OCI-LY1 (cell line): ENCODE measurements at regions not wholly inside any gene's neighbourhood (a gene's known extent, or its start where the extent isn't known, plus 50 kb on each side); places are given as distances from the start of the nearest gene placed in this dataset.
A peak's percentile ranks its signal among the peaks of the same experiment; 100 is the strongest.

Experiments used
- H2AFZ ChIP-seq: fragments of 200-600 bp; sonication (generic), shearing (Covaris generic); 2 replicates; pipeline ENCODE4 v1.6.0; 2014; ENCODE audit warnings: antibody characterized with exemption, mild to moderate bottlenecking, low read length
- H3F3A ChIP-seq: fragments of 200-600 bp; sonication (generic), shearing (Covaris generic); 2 replicates; pipeline ENCODE4 v1.6.0; 2014; ENCODE audit warnings: mild to moderate bottlenecking, antibody characterized with exemption, low read length, moderate library complexity; ENCODE audit not compliant: insufficient read depth
- H3K27ac ChIP-seq: fragments of 200-600 bp; sonication (generic); 2 replicates; pipeline ENCODE4 v1.5.1; 2014; ENCODE audit warnings: low read length, mixed run types, mild to moderate bottlenecking, low read depth; ENCODE audit not compliant: poor library complexity, severe bottlenecking
- H3K27me3 ChIP-seq: fragments of 200-600 bp; sonication (generic); 2 replicates; pipeline ENCODE4 v1.6.0; 2014; ENCODE audit warnings: antibody characterized with exemption, mild to moderate bottlenecking, low read length, moderate library complexity; ENCODE audit not compliant: insufficient read depth
- H3K36me3 ChIP-seq: fragments of 200-600 bp; sonication (generic); 2 replicates; pipeline ENCODE4 v1.6.1; 2014; ENCODE audit warnings: mild to moderate bottlenecking, antibody characterized with exemption, low read length, moderate library complexity, mixed read lengths; ENCODE audit not compliant: insufficient read depth
- H3K4me1 ChIP-seq: fragments of 200-600 bp; sonication (generic); 2 replicates; pipeline ENCODE4 v1.5.1; 2014; ENCODE audit warnings: mild to moderate bottlenecking, low read length, moderate library complexity; ENCODE audit not compliant: insufficient read depth, severe bottlenecking
- H3K4me2 ChIP-seq: fragments of 200-600 bp; sonication (generic), shearing (Covaris generic); 2 replicates; pipeline ENCODE4 v1.6.1; 2014; ENCODE audit warnings: low read length
- H3K4me3 ChIP-seq: fragments of 200-600 bp; sonication (generic); 2 replicates; pipeline ENCODE4 v1.5.1; 2014; ENCODE audit warnings: low read length, low read depth, mild to moderate bottlenecking, mixed read lengths; ENCODE audit not compliant: poor library complexity, severe bottlenecking
- H3K79me2 ChIP-seq: fragments of 200-600 bp; shearing (Covaris generic); 2 replicates; pipeline ENCODE4 v1.6.1; 2016; ENCODE audit warnings: mixed run types, low read length, mixed read lengths; ENCODE audit not compliant: insufficient read depth
- H3K9ac ChIP-seq: fragments of 200-600 bp; sonication (generic), shearing (Covaris generic); 2 replicates; pipeline ENCODE4 v1.6.1; 2014; ENCODE audit warnings: mild to moderate bottlenecking, low read length, mixed read lengths
- H3K9me2 ChIP-seq: fragments of 200-600 bp; sonication (generic), shearing (Covaris generic); 2 replicates; pipeline ENCODE4 v1.6.1; 2014; ENCODE audit warnings: low read depth, mild to moderate bottlenecking, low read length, mixed read lengths
- H3K9me3 ChIP-seq: fragments of 200-600 bp; shearing (Covaris generic); 2 replicates; pipeline ENCODE4 v1.6.1; 2014; ENCODE audit warnings: low read length, mixed read lengths
- H4K20me1 ChIP-seq: fragments of 200-600 bp; sonication (generic), shearing (Covaris generic); 2 replicates; pipeline ENCODE4 v1.6.0; 2016; ENCODE audit warnings: mild to moderate bottlenecking, low read length; ENCODE audit not compliant: insufficient read depth
- EZH2 ChIP-seq: fragments of 200-600 bp; sonication (generic), shearing (Covaris generic); IDR thresholded peaks from 2 replicates; pipeline ENCODE4 v1.8.0; 2017; ENCODE audit warnings: borderline replicate concordance, mixed run types, mild to moderate bottlenecking, antibody characterized with exemption, low read length, moderate library complexity, mixed read lengths
- TF ChIP-seq, protein P1 (sequence below): fragments of 200-600 bp; sonication (generic), shearing (Covaris generic); IDR thresholded peaks from 2 replicates; pipeline ENCODE4 v1.5.1; 2017; ENCODE audit warnings: mild to moderate bottlenecking, antibody characterized with exemption, low read length, moderate library complexity, mixed read lengths

DNA sequence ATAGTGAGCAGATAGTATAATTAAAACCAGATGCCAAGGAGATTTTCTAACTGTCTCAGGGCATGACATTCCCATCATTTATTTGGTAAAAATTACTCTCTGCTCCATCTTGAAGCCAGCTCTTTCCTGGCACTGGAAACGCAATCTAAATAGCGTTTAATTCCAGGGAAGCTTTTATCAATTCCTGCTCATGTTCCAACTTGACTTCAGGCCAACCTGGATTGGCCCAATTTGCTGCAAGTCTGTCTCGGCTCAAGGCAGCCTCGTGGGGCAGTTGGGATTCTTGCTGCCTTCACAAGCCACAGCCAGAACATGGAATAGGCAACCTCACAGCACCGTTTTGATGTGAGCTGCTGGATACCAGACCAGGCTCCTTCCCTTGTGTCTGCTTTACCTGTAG lies 1255.9 kb downstream of the TBC1D22A start:
- Histone ChIP-seq H3K79me2 (no peaks in the 10 kb centered on the region), H3K4me3 (no peak overlapping the region), H3K9ac (no peak overlapping the region), H3K27me3 (no peaks in the 10 kb centered on the region; the same call in 1 of the 2 replicates), H3K36me3 (peaks cover 10% of the 10 kb centered on the region; the same call in 1 of the 2 replicates), H3K4me1 (peaks cover 4% of the 10 kb centered on the region), H3K9me2 (no peaks in the 10 kb centered on the region), H3F3A (no peaks in the 10 kb centered on the region), H2AFZ (no peak overlapping the region), H4K20me1 (no peaks in the 10 kb centered on the region), H3K4me2 (no peak overlapping the region), H3K27ac (no peak overlapping the region), H3K9me3 (peaks cover 14% of the 10 kb centered on the region)
- TF ChIP-seq EZH2, result no peak
- TF ChIP-seq, protein P1, sequence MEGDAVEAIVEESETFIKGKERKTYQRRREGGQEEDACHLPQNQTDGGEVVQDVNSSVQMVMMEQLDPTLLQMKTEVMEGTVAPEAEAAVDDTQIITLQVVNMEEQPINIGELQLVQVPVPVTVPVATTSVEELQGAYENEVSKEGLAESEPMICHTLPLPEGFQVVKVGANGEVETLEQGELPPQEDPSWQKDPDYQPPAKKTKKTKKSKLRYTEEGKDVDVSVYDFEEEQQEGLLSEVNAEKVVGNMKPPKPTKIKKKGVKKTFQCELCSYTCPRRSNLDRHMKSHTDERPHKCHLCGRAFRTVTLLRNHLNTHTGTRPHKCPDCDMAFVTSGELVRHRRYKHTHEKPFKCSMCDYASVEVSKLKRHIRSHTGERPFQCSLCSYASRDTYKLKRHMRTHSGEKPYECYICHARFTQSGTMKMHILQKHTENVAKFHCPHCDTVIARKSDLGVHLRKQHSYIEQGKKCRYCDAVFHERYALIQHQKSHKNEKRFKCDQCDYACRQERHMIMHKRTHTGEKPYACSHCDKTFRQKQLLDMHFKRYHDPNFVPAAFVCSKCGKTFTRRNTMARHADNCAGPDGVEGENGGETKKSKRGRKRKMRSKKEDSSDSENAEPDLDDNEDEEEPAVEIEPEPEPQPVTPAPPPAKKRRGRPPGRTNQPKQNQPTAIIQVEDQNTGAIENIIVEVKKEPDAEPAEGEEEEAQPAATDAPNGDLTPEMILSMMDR, result no peak

DNA sequence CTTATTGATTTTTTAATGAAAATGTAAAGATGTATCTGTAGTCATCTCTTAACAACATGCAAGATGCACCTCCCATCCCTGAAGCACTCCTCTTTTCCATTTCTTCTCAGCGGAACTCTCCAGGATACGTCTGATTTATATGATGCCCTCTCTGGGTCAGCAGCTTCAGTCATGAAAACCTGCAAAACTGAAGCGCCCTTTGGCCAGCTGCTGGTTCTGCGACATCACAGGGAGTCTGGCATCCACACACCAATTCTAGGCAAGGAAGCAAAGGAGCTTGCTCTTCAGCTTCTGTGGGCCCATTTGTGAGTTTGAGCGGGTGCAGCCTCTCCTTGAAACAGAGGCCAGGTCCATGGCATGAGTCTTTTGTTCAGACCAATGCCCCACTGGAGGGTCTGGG lies 1253.3 kb downstream of the TBC1D22A start:
- Histone ChIP-seq H3K9ac (no peak overlapping the region), H3K27me3 (no peaks in the 10 kb centered on the region; the same call in 1 of the 2 replicates), H3K9me3 (peaks cover 14% of the 10 kb centered on the region), H3F3A (no peaks in the 10 kb centered on the region), H3K9me2 (no peaks in the 10 kb centered on the region), H3K4me3 (no peak overlapping the region), H3K27ac (no peak overlapping the region), H4K20me1 (no peaks in the 10 kb centered on the region), H2AFZ (no peak overlapping the region), H3K4me1 (no peaks in the 10 kb centered on the region), H3K36me3 (peaks cover 10% of the 10 kb centered on the region; the same call in 1 of the 2 replicates), H3K79me2 (no peaks in the 10 kb centered on the region), H3K4me2 (no peak overlapping the region)
- TF ChIP-seq, protein P1, result no peak

DNA sequence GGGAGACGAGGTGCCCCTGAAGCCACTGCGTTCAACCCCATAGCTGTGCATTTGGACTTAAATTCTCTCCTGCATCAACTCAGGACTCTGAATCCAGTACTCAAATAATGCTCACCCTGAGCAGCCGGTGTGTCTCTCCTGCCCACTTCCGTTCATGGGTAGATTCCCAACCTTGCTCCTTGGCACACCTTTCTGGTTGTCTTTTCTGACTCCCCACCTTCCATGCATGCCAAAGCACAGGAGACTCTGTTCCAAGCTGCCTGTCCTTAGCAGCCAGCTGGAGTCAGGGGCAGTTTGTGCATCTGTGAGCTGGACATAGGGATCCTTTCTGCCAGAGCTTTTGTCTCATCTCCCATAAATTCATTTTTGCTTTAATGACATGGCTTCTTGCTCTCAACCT lies 1242.5 kb downstream of the TBC1D22A start:
- Histone ChIP-seq H3K27me3 (no peaks in the 10 kb centered on the region), H3K9ac (peak overlapping the region; percentile 39; the same call in 1 of the 2 replicates), H3K79me2 (no peaks in the 10 kb centered on the region), H3K4me1 (peaks cover 36% of the 10 kb centered on the region), H4K20me1 (no peaks in the 10 kb centered on the region), H2AFZ (no peak overlapping the region), H3K27ac (peak overlapping the region; percentile 84), H3K36me3 (no peaks in the 10 kb centered on the region), H3K9me2 (no peaks in the 10 kb centered on the region), H3K9me3 (no peaks in the 10 kb centered on the region), H3F3A (no peaks in the 10 kb centered on the region), H3K4me3 (peak overlapping the region; percentile 48), H3K4me2 (peak overlapping the region; percentile 50)
- TF ChIP-seq, protein P1, result no peak
- TF ChIP-seq EZH2, result no peak
